SU-DHL-6 (cell line): ENCODE measurements at regions not wholly inside any gene's neighbourhood (a gene's known extent, or its start where the extent isn't known, plus 50 kb on each side); places are given as distances from the start of the nearest gene placed in this dataset.

Experiments
- H2AFZ ChIP-seq: fragments of 200-600 bp; sonication (generic); 2 replicates; pipeline ENCODE4 v1.6.1; 2014; ENCODE audit warnings: low read depth, mild to moderate bottlenecking, moderate library complexity, mixed read lengths, antibody characterized with exemption, low read length; ENCODE audit not compliant: severe bottlenecking
- H3F3A ChIP-seq: fragments of 200-600 bp; shearing (Covaris generic); 2 replicates; pipeline ENCODE4 v1.6.0; 2016; ENCODE audit warnings: antibody characterized with exemption, mild to moderate bottlenecking; ENCODE audit not compliant: insufficient read depth
- H3K27ac ChIP-seq: fragments of 200-600 bp; sonication (generic); 2 replicates; pipeline ENCODE4 v1.5.1; 2016; ENCODE audit warnings: low read depth, mild to moderate bottlenecking, low read length, moderate library complexity, mixed read lengths
- H3K27me3 ChIP-seq: fragments of 200-600 bp; sonication (generic), shearing (Covaris generic); 2 replicates; pipeline ENCODE4 v1.6.0; 2014; ENCODE audit warnings: mild to moderate bottlenecking, low read length
- H3K36me3 ChIP-seq: fragments of 200-600 bp; sonication (generic); 2 replicates; pipeline ENCODE4 v1.6.1; 2014; ENCODE audit warnings: mild to moderate bottlenecking, low read length, mixed read lengths
- H3K4me2 ChIP-seq: fragments of 300-600, 200-600 bp; shearing (Covaris generic), sonication (generic); 2 replicates; pipeline ENCODE4 v1.6.0; 2014; ENCODE audit warnings: low read length, low read depth, mild to moderate bottlenecking; ENCODE audit not compliant: poor library complexity, severe bottlenecking
- H3K4me3 ChIP-seq: fragments of 200-600 bp; sonication (generic); 2 replicates; pipeline ENCODE4 v1.5.1; 2014; ENCODE audit warnings: antibody characterized with exemption, low read length, mild to moderate bottlenecking, mixed read lengths; ENCODE audit not compliant: insufficient read depth, poor library complexity, severe bottlenecking
- H3K79me2 ChIP-seq: fragments of 200-600 bp; sonication (generic); 2 replicates; pipeline ENCODE4 v1.6.1; 2014; ENCODE audit warnings: mild to moderate bottlenecking, low read length, moderate library complexity; ENCODE audit not compliant: insufficient read depth
- H3K9ac ChIP-seq: fragments of 200-600 bp; sonication (generic); 2 replicates; pipeline ENCODE4 v1.7.0; 2014; ENCODE audit warnings: mild to moderate bottlenecking, low read length
- H3K9me2 ChIP-seq: fragments of 200-600 bp; sonication (generic); replicated peaks from 2 replicates; pipeline ENCODE4 v1.6.1; 2014; ENCODE audit warnings: low read length; ENCODE audit not compliant: insufficient read depth
- H3K9me3 ChIP-seq: fragments of 200-600 bp; sonication (generic); 2 replicates; pipeline ENCODE4 v1.6.1; 2014; ENCODE audit warnings: low read length, mixed read lengths; ENCODE audit not compliant: insufficient read depth
- H4K20me1 ChIP-seq: fragments of 200-600 bp; sonication (generic); 2 replicates; pipeline ENCODE4 v1.6.1; 2014; ENCODE audit warnings: low read depth, mild to moderate bottlenecking, antibody characterized with exemption, low read length, moderate library complexity, mixed read lengths
- EZH2phosphoT487 ChIP-seq: fragments of 200-600 bp; sonication (generic), shearing (Covaris generic); conservative IDR thresholded peaks from 2 replicates; pipeline ENCODE4 v1.6.1; 2018; ENCODE audit warnings: mild to moderate bottlenecking, antibody characterized with exemption, low read length, moderate library complexity, mixed read lengths
- TF ChIP-seq, protein P1 (sequence below): fragments of 200-600 bp; sonication (generic); IDR thresholded peaks from one replicate; pipeline ENCODE4 v1.5.1; 2017; ENCODE audit warnings: antibody characterized with exemption, mild to moderate bottlenecking, low read length, moderate library complexity; ENCODE audit not compliant: insufficient read depth, poor library complexity, severe bottlenecking

DNA sequence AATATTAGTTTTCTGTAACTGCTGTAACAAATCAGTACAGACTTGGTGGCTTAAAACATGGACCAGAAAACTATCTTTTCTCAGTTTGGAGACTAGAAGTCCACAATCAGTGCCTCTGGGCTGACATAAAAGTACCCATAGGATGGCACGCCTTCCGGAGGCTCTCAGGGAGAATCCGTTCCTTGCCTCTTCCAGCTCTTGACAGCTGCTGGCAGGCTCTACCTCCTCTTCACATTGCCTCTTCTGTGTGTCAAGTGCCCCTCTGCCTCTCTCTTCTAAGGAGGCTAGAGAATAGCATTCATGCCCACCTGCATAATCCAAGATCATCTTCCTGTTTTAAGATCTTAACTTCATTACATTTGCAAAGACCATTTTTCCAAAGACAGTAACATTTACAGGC, 1194.2 kb downstream of the EFNB2 start:
- no peaks in the 10 kb centered on the region for H3F3A ChIP-seq
- H3K27ac ChIP-seq = no peak overlapping the region
- no peaks in the 10 kb centered on the region for H3K36me3 ChIP-seq
- no peak overlapping the region for H3K4me2 ChIP-seq
- TF ChIP-seq EZH2phosphoT487 = no peak
- TF ChIP-seq, protein P1, sequence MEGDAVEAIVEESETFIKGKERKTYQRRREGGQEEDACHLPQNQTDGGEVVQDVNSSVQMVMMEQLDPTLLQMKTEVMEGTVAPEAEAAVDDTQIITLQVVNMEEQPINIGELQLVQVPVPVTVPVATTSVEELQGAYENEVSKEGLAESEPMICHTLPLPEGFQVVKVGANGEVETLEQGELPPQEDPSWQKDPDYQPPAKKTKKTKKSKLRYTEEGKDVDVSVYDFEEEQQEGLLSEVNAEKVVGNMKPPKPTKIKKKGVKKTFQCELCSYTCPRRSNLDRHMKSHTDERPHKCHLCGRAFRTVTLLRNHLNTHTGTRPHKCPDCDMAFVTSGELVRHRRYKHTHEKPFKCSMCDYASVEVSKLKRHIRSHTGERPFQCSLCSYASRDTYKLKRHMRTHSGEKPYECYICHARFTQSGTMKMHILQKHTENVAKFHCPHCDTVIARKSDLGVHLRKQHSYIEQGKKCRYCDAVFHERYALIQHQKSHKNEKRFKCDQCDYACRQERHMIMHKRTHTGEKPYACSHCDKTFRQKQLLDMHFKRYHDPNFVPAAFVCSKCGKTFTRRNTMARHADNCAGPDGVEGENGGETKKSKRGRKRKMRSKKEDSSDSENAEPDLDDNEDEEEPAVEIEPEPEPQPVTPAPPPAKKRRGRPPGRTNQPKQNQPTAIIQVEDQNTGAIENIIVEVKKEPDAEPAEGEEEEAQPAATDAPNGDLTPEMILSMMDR = no peak
- H3K9ac ChIP-seq = no peak overlapping the region
- no peaks in the 10 kb centered on the region for H3K9me2 ChIP-seq
- H3K27me3 ChIP-seq = no peaks in the 10 kb centered on the region
- H3K79me2 ChIP-seq = no peaks in the 10 kb centered on the region
- no peak overlapping the region for H3K4me3 ChIP-seq
- no peak overlapping the region for H2AFZ ChIP-seq
- H3K9me3 ChIP-seq = no peaks in the 10 kb centered on the region; the same call in 1 of the 2 replicates
- H4K20me1 ChIP-seq = no peaks in the 10 kb centered on the region

DNA sequence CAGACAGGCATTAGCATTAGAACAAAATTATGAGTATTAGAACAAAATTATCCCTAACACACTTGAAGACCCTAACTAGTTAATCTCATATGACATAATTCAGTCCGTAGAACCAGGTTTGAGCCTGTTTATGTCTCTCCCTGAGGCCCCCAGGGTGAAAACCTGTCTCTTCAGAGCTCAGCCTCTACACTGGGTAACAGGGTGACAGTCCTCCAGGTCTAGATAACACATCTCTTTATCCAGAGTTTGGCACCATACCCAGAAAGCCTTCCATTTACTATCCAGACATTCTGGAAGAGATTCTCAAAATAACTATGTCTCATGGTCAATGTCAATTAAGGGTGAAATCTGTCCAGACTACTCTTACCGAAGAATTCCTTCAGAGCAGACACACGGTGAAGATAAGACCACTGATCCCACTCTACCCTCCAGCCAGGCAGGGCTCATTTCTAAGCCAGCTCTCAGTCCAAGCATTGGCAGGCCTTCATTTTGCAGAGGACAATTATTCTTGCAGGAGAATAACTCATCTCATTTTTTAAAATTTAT, 1195.3 kb downstream of the EFNB2 start:
- no peak overlapping the region for H3K9ac ChIP-seq
- no peak overlapping the region for H3K4me2 ChIP-seq
- H3K27me3 ChIP-seq = no peaks in the 10 kb centered on the region
- no peaks in the 10 kb centered on the region; the same call in 1 of the 2 replicates for H3K9me3 ChIP-seq
- H3K27ac ChIP-seq = no peak overlapping the region
- H4K20me1 ChIP-seq = no peaks in the 10 kb centered on the region
- H3F3A ChIP-seq = no peaks in the 10 kb centered on the region
- no peaks in the 10 kb centered on the region for H3K36me3 ChIP-seq
- no peak overlapping the region for H3K4me3 ChIP-seq
- no peak overlapping the region for H2AFZ ChIP-seq
- H3K79me2 ChIP-seq = no peaks in the 10 kb centered on the region
- H3K9me2 ChIP-seq = no peaks in the 10 kb centered on the region
- no peak for TF ChIP-seq EZH2phosphoT487
- TF ChIP-seq, protein P1 = no peak

DNA sequence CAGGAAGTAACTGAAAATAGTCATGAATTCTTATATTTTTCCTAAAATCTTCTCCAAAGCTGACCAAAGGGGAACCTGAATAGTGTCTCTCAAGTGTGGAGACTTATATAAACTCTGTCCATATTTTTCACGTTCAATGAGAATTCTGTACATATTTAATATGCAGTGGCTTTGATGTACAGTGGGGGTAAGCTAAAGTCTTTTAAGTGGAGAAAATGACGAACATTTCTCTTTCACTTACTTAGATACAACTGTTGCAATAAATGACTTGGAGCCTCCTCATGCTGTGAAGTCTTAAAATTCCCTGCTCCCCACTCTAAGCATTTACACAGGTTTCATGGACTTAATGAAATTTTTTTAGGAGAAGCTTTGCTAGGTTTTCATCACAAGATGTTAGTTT, 1196.7 kb downstream of the EFNB2 start:
- Histone ChIP-seq H3K4me3 (no peak overlapping the region), H4K20me1 (no peaks in the 10 kb centered on the region), H2AFZ (no peak overlapping the region), H3K27me3 (no peaks in the 10 kb centered on the region), H3K36me3 (no peaks in the 10 kb centered on the region), H3K9me3 (no peaks in the 10 kb centered on the region; the same call in 1 of the 2 replicates), H3K27ac (no peak overlapping the region), H3K9ac (no peak overlapping the region), H3K9me2 (no peaks in the 10 kb centered on the region), H3K79me2 (no peaks in the 10 kb centered on the region), H3F3A (no peaks in the 10 kb centered on the region), H3K4me2 (no peak overlapping the region)
- TF ChIP-seq, protein P1 = no peak

DNA sequence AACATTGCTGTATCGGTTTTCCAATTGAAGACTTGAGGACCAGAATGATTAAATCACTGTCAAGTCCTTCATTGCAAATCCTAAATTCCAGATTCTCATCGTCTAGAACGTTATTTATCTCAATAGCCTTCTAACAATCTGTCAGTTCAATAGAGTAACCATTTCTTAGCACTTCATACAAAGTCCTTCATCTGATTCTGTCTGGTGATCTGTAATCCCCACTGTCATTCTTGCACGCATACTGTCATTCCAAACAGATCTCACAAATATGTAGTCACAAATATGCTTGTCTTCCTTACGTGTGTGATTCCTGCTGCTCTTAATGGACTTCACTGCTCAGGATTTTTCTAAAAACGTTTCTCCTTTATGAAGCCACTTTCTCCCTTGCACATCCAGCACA, 1197.5 kb downstream of the EFNB2 start:
- Histone ChIP-seq H2AFZ (no peak overlapping the region), H3K36me3 (no peaks in the 10 kb centered on the region), H4K20me1 (no peaks in the 10 kb centered on the region), H3K79me2 (no peaks in the 10 kb centered on the region), H3K9me2 (no peaks in the 10 kb centered on the region), H3K9me3 (no peaks in the 10 kb centered on the region; the same call in 1 of the 2 replicates), H3K4me2 (no peak overlapping the region), H3K27me3 (no peaks in the 10 kb centered on the region), H3K27ac (no peak overlapping the region), H3K9ac (no peak overlapping the region), H3F3A (no peaks in the 10 kb centered on the region), H3K4me3 (no peak overlapping the region)
- no peak for TF ChIP-seq EZH2phosphoT487
- TF ChIP-seq, protein P1 = no peak
